NCI-H82 (cell line): ENCODE measurements at regions not wholly inside any gene's neighbourhood (a gene's known extent, or its start where the extent isn't known, plus 50 kb on each side); places are given as distances from the start of the nearest gene placed in this dataset.
"Not testable (repeated sequence)": the region's sequence is repeated elsewhere in the genome, so short reads cannot be mapped to it uniquely, and the experiment has no call there.

Experiments
- DNase-seq: peaks from one replicate; lab custom pipeline; 2025; lab: John Stamatoyannopoulos, UW

- DNase-seq: no peak
These were observed 677.8 kb downstream of the NTRK3 start for GRCh38 chr15:87578776-87579175.

DNA sequence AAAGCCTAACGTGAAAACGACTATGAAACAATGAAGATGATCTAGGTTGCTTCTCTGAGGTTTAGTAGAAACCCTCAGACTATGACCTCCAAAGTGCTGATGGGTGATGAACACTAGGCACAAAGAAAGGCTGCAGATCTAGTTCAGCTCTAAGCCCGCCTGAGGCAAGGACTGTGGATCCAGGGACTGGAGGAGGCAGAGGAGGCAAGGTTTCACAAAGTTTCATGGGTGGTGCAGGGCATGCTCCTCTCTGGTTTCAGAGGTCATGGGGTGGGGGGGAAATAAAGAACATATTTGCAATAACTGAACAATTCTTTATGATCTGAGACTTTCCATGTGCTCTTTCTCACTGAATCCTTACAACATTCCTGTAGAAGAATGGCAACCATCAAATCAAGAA is 679.2 kb downstream of the NTRK3 start:
- no peak for DNase-seq

- DNase-seq: peak; percentile 30
These were observed 679.9 kb downstream of the NTRK3 start for GRCh38 chr15:87576486-87577176.

GRCh38 chr15:87575896-87576473 is 680.6 kb downstream of the NTRK3 start:
- no peak for DNase-seq

- DNase-seq: no peak
These were observed 683.0 kb downstream of the NTRK3 start for GRCh38 chr15:87573534-87573933.

DNA sequence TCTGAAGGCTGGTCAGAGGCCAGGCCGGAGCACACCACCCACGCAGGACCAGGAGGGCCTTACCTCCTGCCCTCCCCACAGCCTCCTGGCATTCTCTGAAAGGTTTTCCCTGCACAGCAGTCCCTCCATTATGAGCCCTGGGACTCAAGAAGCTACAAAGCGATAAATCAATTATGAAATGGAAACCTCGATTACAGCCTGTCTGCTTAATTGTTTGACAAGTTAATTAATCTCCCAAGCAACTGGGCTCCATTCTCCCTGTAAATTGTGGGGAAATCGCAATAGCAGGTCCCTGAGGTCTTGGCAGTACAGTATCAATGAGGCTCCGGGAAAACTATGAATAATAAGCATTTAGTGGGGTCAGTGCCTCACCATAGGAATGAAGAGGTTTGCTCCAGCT is 683.5 kb downstream of the NTRK3 start:
- DNase-seq: peak; percentile 20

DNA sequence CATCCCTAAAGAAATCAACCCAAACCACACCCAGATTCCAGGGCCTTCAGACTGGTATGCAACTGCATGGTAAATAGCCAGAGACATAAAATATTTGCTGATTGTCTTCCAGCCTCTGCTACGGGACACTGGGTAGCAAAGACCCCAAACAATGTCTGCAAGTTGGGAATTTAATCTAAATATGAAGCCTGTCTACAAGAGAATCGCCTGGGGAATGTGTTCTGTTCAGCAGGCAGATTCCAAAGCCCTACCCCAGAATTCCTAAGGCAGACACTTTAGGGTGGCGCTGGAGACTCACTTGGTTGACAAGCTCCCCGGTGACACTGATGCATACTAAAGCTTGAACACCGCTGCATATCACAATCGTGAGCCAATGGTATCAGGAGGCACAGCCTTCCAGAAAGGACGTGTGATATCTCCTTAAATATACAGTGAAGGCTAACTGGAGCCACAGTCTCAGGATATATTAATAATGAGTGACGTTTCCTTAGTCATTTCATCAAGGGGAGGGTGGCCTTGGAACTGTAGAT is 684.1 kb downstream of the NTRK3 start:
- no peak for DNase-seq

DNA sequence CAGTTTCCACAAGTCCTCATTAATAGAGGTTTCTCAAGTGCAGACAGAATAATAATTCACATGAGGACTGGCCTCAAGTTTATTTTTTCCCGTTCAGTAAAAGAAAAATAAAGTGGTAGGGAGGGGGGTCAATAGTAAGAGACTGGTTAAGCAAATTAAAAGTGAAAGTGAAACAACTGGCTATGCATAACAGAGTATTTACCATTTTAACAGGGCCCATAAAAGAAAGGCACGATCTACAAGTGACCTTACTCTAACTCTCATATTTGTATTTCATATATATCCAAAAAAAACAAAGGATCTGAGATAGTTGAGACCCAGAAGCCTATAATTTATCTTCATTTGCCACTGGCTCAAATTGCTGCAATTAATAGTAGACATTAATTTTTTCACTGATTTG is 686.3 kb downstream of the NTRK3 start:
- no peak for DNase-seq

- no peak for DNase-seq
These were observed 687.0 kb downstream of the NTRK3 start for GRCh38 chr15:87569581-87569980.

DNA sequence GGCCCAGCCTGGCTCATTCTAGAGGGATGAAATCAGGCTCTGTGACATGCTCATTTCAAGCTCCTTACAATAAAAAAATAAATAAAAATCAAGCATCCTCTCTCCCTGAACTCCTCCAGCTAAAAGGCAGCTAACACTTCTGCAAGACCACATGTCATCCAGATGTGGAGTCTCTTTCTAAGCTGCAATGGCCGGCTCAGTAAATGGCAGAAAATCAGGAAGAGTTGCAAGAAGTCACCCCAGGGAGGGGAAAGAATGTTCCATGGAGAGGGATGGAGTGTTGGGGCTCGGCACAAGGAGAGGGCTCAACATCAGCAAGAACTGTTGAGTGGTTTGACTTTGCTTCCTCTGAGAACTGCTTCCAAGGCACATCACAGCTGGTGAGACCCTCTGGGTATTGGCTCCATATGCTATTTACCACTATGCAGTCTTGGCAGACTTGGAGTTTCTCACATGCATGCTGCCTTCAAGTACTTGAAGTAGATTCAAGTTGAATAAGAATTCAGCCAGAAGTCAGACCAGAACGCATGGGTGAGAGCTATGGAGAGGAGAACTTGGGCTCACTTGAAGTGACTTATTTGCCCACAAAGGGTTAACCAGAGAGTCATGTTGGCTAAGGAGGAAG is 689.0 kb downstream of the NTRK3 start:
- no peak for DNase-seq

DNA sequence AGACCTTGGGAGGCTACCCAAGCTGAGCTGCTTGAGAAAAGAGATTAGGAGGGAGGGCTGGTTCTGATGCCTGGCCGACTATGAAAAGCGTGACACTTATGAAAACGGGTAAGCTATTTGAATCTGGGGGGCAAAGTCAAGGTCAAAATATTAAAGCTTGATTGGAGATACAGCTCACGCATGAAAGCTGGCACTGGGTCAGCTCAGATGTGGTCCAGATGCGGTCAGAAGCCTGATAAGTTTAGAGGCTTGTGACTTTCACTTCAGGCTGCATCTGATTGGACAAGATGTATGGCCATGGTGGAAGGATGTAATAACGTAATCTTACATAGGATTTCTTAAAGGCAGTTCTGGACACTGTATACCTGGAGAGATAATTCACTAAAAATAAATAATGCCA is 690.3 kb downstream of the NTRK3 start:
- DNase-seq: no peak

DNA sequence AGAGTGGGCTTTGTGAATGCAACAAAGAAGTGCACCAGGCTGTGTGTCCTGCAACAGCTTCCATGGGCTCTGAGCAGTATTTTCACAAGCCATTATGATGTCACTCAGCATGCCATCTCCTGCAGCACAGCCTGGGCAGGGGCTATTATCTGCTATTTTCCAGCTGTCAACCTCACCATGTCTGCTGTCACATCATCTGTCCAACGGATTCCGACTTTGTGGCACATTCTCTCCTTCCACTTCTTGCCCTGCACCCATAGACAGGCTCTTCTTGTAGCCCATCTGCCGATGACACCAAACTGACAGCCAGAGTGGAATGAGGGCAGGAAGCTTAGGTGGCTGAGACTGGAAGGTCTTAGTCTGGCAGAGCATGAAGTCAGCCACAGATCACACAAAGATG is 691.9 kb downstream of the NTRK3 start:
- DNase-seq: peak; percentile 45

DNA sequence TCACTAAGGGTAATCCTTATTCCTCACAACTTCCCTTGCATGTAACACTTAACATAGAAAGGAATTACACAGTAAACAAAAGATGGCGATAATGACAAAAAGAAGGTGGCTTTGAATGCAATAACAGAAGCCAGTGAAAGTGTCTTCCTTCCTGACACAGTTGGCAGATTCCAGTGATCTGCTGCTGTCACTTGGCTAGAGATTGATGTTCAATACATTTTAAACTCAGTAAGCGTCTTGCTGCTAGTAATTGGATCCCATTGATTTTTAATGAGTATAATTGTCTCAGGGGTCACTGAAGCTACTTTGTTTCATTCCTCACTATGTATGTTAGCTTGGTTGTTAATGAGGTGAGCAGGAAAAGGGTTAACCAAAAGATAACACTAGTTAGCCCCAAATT is 692.7 kb downstream of the NTRK3 start:
- DNase-seq: peak; percentile 75

GRCh38 chr15:87562203-87562602 is 694.3 kb downstream of the NTRK3 start:
- no peak for DNase-seq

GRCh38 chr15:87561641-87562040 is 694.9 kb downstream of the NTRK3 start:
- no peak for DNase-seq

DNA sequence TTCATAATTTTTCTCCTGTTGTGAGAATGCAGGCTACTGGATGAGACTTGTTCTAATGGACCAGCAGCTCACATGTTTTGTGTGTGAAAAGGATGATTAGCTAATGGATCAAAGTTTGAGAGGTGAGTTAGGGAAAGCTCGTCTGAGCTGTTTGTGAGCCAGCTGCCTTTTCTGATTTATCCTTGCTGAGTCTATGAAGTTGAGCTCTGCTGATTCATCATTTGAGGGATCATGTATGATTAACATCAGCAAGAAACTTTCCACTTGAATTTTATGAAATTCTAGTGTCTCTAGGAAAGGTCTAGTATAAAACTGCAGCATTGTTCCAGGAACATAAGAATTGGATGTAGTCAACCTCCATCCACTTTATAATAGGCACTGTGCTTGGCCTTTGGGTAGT is 698.7 kb downstream of the NTRK3 start:
- DNase-seq: no peak

DNA sequence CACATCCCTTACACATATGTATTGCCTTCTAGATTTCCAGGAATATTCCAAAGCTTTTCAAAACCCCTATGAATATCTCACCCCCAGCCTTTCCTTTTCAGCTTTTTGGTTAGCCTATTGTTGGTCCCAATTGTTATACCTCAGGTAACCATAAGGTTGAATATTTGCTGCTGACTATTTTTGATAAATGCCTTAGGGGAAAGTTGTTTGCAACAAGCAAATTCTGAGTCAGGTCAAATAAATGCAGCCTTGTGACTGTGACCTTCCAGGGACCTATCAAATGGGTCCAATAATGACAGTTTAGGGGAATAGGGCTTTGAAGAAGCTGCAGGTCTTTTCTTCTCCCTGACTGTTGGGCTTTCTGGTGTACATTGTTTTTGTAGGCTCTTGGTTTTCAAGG is 699.7 kb downstream of the NTRK3 start:
- no peak for DNase-seq

- no peak for DNase-seq
These were observed 706.7 kb downstream of the NTRK3 start for GRCh38 chr15:87549860-87550259.

DNA sequence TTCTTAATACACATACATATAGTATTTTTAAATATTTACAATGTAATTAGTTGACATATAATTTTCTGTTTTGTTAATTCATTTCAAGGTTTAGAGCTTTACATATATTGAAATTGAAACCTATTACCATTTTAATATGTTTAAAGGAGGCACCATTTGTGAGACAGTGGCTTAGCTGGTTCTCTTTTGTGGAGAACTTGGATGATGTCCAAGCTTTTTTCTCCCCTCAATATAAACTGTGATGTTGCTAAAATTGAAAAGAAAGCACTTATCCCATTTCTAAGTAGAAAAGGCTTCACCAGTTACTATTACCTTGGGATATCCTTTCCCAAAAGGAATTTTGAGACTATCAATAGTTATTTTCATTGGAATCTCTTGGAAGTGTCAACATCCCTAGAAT is 707.2 kb downstream of the NTRK3 start:
- DNase-seq: no peak

DNA sequence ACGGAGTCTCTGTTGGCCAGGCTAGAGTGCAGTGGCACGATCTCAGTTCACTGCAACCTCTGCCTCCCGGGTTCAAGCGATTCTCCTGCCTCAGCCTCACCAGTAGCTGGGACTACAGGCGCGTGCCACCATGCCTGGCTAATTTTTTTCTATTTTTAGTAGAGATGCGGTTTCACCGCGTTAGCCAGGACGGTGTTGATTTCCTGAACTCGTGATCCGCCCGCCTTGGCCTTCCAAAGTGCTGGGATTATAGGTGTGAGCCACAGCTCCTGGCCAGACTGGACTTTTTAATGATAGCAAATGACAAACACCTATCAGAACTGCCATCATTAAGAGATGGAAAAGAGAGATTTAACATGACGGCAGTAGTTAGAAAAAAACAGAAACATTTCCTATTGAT is 707.9 kb downstream of the NTRK3 start:
- DNase-seq: not testable (repeated sequence)

DNA sequence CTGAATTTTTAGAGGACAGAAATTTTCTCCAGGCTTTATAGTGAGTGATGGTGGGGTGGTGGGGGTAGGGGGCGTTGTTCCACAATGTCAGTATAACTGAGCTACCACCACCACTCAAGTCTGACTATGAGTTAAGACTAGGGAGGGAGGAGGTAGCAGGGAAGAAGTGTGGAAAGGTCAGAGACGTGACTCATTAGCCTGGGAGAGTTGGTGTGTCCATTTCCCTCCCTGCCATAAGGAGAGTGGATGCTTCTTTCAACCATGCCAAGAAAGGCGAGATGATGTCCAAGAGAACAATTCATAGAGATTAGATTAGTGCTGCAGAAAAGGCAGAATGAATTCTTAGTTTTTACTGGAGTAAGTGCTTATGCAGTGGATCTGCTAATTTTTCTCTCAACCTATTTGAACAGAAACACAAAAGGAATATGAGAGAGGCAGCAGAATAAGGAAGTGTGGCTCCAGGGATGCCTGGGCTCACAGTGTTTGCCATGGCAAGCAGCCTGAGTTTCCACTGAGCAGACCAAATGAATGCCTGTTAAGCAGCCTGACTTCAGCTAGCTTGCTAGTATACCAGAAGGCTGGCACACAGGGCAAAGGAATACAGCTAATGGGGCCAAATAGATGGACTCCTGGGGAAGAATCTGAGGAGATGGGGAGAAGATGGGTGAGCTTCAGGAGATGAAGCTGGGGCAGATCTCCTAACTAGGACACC is 708.9 kb downstream of the NTRK3 start:
- no peak for DNase-seq

DNA sequence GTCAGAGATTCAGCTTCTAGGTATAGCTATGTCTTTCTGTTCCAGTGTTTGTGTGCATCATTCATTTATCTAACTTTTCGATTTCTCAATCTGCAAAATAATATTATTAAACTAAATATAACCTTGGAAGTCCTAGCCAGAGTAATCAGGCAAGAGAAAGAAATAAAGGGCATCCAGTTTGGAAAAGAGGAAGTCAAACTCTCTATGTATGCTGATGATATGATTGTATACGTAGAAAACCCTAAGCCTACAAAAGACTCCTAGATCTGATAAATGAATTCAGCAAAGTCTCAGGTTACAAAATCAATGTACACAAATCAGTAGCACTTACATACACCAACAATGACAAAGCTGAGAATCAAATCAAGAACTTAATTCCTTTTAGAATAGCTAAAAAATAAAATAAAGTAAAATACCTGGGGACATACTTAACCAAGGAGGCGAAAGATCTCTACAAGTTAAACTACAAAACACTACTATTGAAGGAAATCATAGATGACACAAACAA is 718.2 kb downstream of the NTRK3 start:
- no peak for DNase-seq

DNA sequence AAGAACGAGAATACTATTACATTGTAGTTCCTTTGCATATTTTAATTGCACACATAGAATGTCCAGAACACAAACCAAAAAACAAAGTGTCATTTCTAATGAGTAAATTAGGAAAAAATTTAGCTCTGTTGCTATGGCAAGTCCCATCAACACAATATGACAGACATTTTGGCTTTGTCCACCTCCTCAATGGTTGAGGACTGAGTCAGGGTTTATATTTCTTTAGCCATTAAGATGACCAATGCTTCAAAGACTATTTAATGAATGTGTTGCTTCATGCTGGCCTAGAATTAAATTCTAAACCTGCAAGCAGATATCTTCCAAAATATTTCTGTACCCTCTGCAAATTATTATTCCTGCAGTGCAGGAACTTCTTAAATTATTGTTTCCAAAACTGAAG is 719.2 kb downstream of the NTRK3 start:
- DNase-seq: no peak
